Lower leg skin (tissue), 3 donors: ENCODE measurements at regions not wholly inside any gene's neighbourhood (a gene's known extent, or its start where the extent isn't known, plus 50 kb on each side); places are given as distances from the start of the nearest gene placed in this dataset.

Experiments used
- POLR2A ChIP-seq, 2 donors: fragments of 450-650 bp; IDR thresholded peaks; one replicate each; pipeline ENCODE4 v1.6.1; 2016 to 2017; ENCODE audit warnings: antibody characterized with exemption in 2 of 2, mild to moderate bottlenecking in 1 of 2, moderate library complexity in 1 of 2
- TF ChIP-seq, protein P1 (sequence below), 3 donors: fragments of 450-650 bp; IDR thresholded peaks; one replicate each; pipeline ENCODE4 v1.5.1; 2016; ENCODE audit warnings: antibody characterized with exemption in 3 of 3, mild to moderate bottlenecking in 3 of 3, moderate library complexity in 2 of 3

DNA sequence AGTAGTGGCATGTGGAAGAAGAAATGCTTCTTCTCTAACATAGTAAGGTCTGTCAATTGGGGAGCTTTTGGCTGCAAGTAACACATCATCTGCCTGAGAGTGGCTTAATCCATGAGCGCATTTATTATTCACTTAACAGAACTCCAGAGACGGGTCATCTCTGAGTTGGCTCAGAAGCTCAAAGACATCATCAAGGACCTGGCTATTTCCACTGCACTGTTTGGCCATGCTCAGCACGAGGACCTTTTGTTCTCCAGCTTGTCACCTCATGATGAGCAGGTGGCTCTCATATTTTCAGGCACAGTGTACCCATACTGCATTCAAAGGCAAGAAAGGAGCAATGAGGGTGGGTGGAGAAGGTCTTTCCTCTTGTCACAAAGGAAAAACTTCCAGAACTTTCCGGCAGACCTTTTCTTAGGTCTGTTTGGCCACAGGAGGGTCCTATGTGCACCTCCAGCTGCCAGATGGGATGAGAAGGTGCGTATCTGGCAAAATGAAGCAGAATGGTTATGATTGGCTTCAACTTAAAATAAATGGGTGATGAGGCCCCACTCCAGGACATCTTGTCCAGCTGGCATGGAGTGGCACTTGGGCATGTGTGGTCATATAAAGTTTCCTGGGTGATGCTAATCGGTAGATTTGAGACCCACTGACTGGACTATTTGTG lies 55.6 kb upstream of the SHH start:
- TF ChIP-seq, protein P1, sequence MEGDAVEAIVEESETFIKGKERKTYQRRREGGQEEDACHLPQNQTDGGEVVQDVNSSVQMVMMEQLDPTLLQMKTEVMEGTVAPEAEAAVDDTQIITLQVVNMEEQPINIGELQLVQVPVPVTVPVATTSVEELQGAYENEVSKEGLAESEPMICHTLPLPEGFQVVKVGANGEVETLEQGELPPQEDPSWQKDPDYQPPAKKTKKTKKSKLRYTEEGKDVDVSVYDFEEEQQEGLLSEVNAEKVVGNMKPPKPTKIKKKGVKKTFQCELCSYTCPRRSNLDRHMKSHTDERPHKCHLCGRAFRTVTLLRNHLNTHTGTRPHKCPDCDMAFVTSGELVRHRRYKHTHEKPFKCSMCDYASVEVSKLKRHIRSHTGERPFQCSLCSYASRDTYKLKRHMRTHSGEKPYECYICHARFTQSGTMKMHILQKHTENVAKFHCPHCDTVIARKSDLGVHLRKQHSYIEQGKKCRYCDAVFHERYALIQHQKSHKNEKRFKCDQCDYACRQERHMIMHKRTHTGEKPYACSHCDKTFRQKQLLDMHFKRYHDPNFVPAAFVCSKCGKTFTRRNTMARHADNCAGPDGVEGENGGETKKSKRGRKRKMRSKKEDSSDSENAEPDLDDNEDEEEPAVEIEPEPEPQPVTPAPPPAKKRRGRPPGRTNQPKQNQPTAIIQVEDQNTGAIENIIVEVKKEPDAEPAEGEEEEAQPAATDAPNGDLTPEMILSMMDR (IDR thresholded peaks at IDR 0.05) = no peak
- no peak for TF ChIP-seq POLR2A (IDR thresholded peaks at IDR 0.05)
